Activated T-cell treated with anti-CD3 and anti-CD28 coated beads, Interleukin-2, amount 50 U/mL, for 48 hours (primary cell): ENCODE measurements at regions not wholly inside any gene's neighbourhood (a gene's known extent, or its start where the extent isn't known, plus 50 kb on each side); places are given as distances from the start of the nearest gene placed in this dataset.
A peak's percentile ranks its signal among the peaks of the same experiment; 100 is the strongest.
"Not testable (repeated sequence)": the region's sequence is repeated elsewhere in the genome, so short reads cannot be mapped to it uniquely, and the experiment has no call there.

Experiments
- DNase-seq, 2 experiments: peaks; one replicate each; pipeline ENCODE4 v3.0.0-alpha.2; 2020

GRCh38 chr20:28562510-28562898 lies 2695.0 kb upstream of the DEFB115 start:
- no peak for DNase-seq

GRCh38 chr20:28562899-28563521 lies 2694.5 kb upstream of the DEFB115 start:
- DNase-seq = not testable (repeated sequence)

DNA sequence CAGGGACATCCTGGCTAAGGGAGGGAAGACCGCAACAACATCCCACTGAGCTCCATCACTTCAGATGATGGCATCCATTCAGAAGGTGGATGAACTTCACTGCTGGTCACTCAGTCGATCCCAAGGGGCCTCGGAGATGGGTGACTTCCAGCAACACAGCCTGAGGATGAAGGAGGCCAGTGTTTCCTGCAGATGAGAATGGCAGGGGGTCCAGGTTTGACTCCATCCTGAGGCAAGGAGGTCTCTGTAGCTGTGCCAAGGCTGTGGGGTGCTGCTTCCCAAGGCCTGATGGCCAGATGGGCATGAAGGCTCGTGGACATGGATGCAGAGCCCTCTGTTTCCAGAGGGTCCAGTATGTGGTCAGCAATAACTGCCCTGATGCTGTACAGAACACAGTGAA lies 2693.4 kb upstream of the DEFB115 start:
- DNase-seq = not testable (repeated sequence)

GRCh38 chr20:28564688-28565463 lies 2692.6 kb upstream of the DEFB115 start:
- DNase-seq = not testable (repeated sequence)

- not testable (repeated sequence) for DNase-seq
These were observed 2681.5 kb upstream of the DEFB115 start for GRCh38 chr20:28575991-28576390.

- DNase-seq = not testable (repeated sequence)
These were observed 2665.8 kb upstream of the DEFB115 start for GRCh38 chr20:28591680-28592079.

DNA sequence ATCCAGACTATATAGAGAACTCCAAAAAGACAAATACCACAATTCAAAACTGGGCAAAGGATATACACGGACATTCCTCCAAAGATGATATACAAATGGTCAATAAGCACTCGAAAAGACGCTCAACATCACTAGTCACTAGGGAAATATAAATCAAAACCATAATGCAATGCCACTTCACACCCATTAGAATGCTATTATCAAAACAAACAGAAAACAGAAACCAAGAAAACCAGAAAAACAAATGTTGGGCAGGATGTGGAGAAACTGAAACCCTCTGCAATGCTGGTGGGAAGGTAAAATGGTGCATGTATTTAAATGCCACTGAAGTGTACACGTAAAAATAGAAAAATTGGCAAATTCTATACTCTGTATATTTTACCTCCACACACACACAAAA lies 2664.1 kb upstream of the DEFB115 start:
- DNase-seq = not testable (repeated sequence)

DNA sequence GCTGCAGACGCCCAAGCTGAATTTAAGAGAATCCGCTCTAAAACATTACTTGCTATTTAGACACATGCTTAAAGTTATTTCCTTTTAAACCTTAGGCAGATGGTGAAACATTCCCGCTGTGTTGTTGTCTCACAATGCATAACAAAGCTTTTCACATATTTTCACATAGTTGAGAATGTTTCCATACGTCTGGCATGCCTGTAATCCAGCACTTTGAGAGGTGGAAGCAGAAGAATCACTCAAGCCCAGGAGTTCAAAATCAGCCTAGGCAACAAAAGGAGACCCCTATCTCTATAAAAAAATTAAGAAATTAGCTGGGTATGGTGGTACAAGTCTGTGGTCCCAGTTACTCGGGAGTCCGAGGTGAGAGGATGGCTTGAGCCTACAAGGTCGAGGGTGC lies 2663.0 kb upstream of the DEFB115 start:
- not testable (repeated sequence) for DNase-seq

- DNase-seq = not testable (repeated sequence)
These were observed 2655.5 kb upstream of the DEFB115 start for GRCh38 chr20:28602006-28602402.

GRCh38 chr20:28602403-28603217 lies 2654.9 kb upstream of the DEFB115 start:
- peak; percentile 83 to 86 for DNase-seq

- not testable (repeated sequence) for DNase-seq
These were observed 2654.3 kb upstream of the DEFB115 start for GRCh38 chr20:28603218-28603577.

DNA sequence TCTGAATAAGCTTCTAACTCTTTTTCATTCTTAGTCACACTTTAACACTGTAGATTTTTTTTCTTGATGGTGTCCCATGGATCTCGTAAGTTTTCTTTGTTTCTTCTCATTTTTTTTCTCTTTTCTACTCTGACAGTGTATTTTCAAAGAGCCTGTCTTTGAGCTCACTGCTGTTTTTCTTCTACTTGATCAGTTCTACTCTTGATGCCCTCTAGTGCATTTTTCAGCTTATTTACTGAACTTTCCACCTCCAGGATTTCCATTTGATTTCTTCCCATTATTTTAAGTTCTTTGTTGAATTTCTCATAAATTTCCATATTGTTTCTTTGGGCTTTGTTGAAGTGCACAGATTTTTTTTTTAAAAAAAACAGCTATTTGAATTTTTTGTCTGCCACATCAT lies 2641.1 kb upstream of the DEFB115 start:
- DNase-seq = no peak

DNA sequence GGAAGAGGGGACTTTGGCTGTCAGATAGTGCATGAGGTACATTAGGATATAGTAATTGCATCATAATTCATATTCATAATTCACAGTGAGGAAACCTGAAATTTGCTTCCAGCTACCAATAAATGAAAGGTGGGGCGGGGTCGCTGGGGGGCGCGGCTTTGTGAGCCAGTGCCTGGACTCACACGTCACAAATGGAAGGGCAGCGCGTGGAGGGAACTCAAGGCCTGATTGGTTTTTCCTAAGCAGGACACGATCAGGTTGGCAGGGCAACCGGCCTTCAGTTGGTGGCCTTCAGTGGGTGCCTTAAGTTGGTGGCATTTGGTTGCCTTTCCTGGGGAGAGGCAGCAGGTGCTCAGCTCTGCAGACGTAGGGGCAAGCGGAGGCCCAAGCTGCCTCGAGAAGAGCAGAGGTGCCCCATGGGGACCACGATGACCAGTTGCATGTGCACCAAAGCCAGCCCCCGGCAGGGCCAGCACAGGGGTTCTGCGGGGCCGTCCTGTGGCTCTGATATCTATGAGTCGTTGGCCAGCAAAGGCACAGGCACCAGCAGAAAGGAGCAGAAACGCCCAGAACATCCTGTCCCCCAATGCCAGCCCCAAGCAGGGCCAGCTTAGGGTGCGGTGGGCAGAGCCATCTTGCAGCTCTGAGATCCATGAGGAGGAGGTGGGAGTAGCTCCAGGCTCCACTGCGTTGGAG lies 2637.4 kb upstream of the DEFB115 start:
- not testable (repeated sequence) for DNase-seq

GRCh38 chr20:28625112-28625511 lies 2632.4 kb upstream of the DEFB115 start:
- not testable (repeated sequence) for DNase-seq

GRCh38 chr20:28640831-28641230 lies 2616.6 kb upstream of the DEFB115 start:
- DNase-seq = not testable (repeated sequence)
